ENCODE measurements at regions not wholly inside any gene's neighbourhood (a gene's known extent, or its start where the extent isn't known, plus 50 kb on each side); places are given as distances from the start of the nearest gene placed in this dataset.

DNA sequence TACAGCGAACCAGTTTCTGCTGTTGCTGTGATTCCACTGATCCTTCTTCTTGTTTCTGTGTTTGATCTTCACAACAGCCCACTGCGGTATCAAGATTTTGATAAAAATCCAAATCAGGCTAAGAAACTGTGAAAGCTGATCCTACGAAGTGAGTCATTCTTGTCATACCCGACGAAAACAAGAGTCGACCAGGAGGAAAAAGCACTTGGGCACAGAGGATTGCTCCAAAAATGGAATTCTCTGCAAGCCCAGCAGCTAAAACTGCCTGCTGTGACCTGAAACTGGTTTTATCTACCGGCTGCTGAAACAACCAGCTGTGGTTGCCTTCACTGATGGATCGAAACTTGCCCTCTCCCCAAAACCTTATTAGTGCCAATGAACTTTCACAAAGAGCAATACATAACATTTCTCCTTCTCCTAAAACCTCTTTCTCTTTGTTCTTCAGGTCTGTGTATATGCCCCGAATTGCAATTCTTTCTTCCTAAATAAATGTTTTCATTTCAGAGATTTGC is 607.0 kb upstream of the PRKX start:
- H3K4me1 ChIP-seq (ENCODE audit: control insufficient read depth in 4 of 4, insufficient read depth in 4 of 4, low read length in 3 of 4): no peaks in the 10 kb centered on the region
- no peaks in the 10 kb centered on the region for H3K9me3 ChIP-seq (ENCODE audit: control insufficient read depth in 4 of 4, low read length in 3 of 4)
- 36% methylated on average over 9 of the region's 9 CpGs for WGBS
- H3K27ac ChIP-seq (ENCODE audit: low read depth in 1 of 2, low read length in 2 of 2): no peak overlapping the region
- DNase-seq (ENCODE audit: low spot score): no peak
- TF ChIP-seq RAD21 (IDR thresholded peaks at IDR 0.05) (no peak), RXRA (IDR thresholded peaks at IDR 0.05) (no peak), HNF4G (IDR thresholded peaks at IDR 0.05) (no peak), NR2F2 (IDR thresholded peaks at IDR 0.05) (no peak), FOXA1 (IDR thresholded peaks at IDR 0.05) (no peak), YY1 (IDR thresholded peaks at IDR 0.05) (no peak), GABPA (IDR thresholded peaks at IDR 0.05 in 1 of 2, conservative IDR thresholded peaks at IDR 0.05 in 1 of 2) (no peak), EGR1 (IDR thresholded peaks at IDR 0.05; ENCODE audit: low read depth in 2 of 2) (no peak), SP1 (IDR thresholded peaks at IDR 0.05) (no peak), HNF4A (conservative IDR thresholded peaks at IDR 0.05) (no peak), JUND (IDR thresholded peaks at IDR 0.05) (no peak), FOXA2 (IDR thresholded peaks at IDR 0.05) (no peak), TAF1 (conservative IDR thresholded peaks at IDR 0.05) (no peak)
- TF ChIP-seq, protein P1, sequence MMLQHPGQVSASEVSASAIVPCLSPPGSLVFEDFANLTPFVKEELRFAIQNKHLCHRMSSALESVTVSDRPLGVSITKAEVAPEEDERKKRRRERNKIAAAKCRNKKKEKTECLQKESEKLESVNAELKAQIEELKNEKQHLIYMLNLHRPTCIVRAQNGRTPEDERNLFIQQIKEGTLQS (IDR thresholded peaks at IDR 0.05): no peak
- TF ChIP-seq, protein P2, sequence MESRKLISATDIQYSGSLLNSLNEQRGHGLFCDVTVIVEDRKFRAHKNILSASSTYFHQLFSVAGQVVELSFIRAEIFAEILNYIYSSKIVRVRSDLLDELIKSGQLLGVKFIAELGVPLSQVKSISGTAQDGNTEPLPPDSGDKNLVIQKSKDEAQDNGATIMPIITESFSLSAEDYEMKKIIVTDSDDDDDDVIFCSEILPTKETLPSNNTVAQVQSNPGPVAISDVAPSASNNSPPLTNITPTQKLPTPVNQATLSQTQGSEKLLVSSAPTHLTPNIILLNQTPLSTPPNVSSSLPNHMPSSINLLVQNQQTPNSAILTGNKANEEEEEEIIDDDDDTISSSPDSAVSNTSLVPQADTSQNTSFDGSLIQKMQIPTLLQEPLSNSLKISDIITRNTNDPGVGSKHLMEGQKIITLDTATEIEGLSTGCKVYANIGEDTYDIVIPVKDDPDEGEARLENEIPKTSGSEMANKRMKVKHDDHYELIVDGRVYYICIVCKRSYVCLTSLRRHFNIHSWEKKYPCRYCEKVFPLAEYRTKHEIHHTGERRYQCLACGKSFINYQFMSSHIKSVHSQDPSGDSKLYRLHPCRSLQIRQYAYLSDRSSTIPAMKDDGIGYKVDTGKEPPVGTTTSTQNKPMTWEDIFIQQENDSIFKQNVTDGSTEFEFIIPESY (IDR thresholded peaks at IDR 0.05): no peak
- TF ChIP-seq, protein P3, sequence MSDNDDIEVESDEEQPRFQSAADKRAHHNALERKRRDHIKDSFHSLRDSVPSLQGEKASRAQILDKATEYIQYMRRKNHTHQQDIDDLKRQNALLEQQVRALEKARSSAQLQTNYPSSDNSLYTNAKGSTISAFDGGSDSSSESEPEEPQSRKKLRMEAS (IDR thresholded peaks at IDR 0.05): no peak
- TF ChIP-seq, protein P4, sequence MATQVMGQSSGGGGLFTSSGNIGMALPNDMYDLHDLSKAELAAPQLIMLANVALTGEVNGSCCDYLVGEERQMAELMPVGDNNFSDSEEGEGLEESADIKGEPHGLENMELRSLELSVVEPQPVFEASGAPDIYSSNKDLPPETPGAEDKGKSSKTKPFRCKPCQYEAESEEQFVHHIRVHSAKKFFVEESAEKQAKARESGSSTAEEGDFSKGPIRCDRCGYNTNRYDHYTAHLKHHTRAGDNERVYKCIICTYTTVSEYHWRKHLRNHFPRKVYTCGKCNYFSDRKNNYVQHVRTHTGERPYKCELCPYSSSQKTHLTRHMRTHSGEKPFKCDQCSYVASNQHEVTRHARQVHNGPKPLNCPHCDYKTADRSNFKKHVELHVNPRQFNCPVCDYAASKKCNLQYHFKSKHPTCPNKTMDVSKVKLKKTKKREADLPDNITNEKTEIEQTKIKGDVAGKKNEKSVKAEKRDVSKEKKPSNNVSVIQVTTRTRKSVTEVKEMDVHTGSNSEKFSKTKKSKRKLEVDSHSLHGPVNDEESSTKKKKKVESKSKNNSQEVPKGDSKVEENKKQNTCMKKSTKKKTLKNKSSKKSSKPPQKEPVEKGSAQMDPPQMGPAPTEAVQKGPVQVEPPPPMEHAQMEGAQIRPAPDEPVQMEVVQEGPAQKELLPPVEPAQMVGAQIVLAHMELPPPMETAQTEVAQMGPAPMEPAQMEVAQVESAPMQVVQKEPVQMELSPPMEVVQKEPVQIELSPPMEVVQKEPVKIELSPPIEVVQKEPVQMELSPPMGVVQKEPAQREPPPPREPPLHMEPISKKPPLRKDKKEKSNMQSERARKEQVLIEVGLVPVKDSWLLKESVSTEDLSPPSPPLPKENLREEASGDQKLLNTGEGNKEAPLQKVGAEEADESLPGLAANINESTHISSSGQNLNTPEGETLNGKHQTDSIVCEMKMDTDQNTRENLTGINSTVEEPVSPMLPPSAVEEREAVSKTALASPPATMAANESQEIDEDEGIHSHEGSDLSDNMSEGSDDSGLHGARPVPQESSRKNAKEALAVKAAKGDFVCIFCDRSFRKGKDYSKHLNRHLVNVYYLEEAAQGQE (IDR thresholded peaks at IDR 0.05): no peak
- TF ChIP-seq, protein P5, sequence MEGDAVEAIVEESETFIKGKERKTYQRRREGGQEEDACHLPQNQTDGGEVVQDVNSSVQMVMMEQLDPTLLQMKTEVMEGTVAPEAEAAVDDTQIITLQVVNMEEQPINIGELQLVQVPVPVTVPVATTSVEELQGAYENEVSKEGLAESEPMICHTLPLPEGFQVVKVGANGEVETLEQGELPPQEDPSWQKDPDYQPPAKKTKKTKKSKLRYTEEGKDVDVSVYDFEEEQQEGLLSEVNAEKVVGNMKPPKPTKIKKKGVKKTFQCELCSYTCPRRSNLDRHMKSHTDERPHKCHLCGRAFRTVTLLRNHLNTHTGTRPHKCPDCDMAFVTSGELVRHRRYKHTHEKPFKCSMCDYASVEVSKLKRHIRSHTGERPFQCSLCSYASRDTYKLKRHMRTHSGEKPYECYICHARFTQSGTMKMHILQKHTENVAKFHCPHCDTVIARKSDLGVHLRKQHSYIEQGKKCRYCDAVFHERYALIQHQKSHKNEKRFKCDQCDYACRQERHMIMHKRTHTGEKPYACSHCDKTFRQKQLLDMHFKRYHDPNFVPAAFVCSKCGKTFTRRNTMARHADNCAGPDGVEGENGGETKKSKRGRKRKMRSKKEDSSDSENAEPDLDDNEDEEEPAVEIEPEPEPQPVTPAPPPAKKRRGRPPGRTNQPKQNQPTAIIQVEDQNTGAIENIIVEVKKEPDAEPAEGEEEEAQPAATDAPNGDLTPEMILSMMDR (IDR thresholded peaks at IDR 0.05; ENCODE audit: low read depth, low read length, missing input control): no peak
- H3K36me3 ChIP-seq (ENCODE audit: control insufficient read depth in 4 of 4, insufficient read depth in 3 of 4, low read depth in 1 of 4, low read length in 3 of 4): no peaks in the 10 kb centered on the region
- no peaks in the 10 kb centered on the region for H3K27me3 ChIP-seq (ENCODE audit: control insufficient read depth in 4 of 4, insufficient read depth in 4 of 4, low read length in 3 of 4)
- no peak overlapping the region for H3K4me3 ChIP-seq (ENCODE audit: low read depth in 1 of 3, low read length in 3 of 3)
- no peak overlapping the region for H3K9ac ChIP-seq (ENCODE audit: low read depth in 1 of 2, low read length in 2 of 2)

All from liver (tissue), 8 donors.